ENCODE measurements at regions not wholly inside any gene's neighbourhood (a gene's known extent, or its start where the extent isn't known, plus 50 kb on each side); places are given as distances from the start of the nearest gene placed in this dataset.

DNA sequence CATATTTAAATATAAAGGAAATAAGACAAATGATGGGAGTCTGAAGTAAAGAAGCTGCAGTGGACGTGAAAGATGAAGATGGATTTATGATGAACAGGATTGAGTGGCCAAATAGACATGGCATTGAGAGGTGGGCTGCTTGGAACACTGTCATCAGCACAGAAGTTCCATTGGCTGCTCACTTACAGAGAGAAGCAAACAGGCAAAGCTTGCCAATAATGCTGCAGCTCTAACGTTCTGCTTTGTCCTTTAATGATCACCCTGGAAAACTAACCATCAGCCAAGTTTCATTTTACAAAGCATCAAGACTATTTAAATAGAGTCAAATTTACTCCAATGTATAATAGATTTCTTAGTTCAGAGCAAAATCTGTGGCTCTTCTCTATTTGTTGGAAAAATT is 721.4 kb downstream of the TMTC2 start:
- H3K27ac ChIP-seq, result no peak overlapping the region
- no peak for TF ChIP-seq ZFX (IDR thresholded peaks at IDR 0.05)
- TF ChIP-seq, protein P1, sequence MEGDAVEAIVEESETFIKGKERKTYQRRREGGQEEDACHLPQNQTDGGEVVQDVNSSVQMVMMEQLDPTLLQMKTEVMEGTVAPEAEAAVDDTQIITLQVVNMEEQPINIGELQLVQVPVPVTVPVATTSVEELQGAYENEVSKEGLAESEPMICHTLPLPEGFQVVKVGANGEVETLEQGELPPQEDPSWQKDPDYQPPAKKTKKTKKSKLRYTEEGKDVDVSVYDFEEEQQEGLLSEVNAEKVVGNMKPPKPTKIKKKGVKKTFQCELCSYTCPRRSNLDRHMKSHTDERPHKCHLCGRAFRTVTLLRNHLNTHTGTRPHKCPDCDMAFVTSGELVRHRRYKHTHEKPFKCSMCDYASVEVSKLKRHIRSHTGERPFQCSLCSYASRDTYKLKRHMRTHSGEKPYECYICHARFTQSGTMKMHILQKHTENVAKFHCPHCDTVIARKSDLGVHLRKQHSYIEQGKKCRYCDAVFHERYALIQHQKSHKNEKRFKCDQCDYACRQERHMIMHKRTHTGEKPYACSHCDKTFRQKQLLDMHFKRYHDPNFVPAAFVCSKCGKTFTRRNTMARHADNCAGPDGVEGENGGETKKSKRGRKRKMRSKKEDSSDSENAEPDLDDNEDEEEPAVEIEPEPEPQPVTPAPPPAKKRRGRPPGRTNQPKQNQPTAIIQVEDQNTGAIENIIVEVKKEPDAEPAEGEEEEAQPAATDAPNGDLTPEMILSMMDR (conservative IDR thresholded peaks at IDR 0.05), result no peak

DNA sequence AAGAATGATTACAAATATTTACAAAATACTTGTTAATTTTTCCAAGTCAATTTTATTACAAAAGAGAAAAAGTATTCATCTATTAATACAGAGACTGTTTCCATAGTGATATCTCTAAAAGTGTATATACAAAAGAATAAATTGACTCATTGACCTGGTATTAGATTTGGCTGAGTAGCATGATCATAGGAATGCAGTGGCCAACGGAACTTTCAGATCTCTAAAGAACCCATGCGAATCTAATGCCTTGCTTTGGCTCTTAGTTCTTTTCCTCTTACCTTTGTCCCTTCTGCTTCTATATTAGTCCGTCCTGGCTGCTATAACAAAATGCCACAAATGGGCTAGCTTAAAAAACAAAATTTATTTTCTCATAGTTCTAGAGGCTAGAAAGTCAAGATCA is 717.8 kb downstream of the TMTC2 start:
- no peak overlapping the region for H3K27ac ChIP-seq
- TF ChIP-seq, protein P1 (conservative IDR thresholded peaks at IDR 0.05), result no peak

DNA sequence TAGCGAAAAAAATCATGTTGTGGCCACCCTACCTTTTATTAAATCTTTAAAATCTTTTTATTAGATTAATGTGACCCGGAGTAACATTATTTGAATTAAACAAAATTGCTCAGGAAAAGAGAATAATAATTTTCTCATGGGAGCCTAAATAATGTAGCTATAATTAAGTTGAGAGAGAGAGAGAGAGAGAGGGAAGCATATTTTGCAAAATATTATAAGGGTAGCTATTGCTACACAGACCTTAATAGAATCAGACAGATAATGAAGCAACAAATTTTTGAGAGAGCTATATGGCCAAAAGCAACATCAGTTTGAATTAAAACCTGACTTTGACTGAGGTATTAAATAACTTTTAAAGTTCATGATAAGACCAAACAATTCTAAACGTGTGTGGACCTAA is 703.5 kb downstream of the TMTC2 start:
- TF ChIP-seq ZFX (IDR thresholded peaks at IDR 0.05), result no peak
- TF ChIP-seq, protein P1 (conservative IDR thresholded peaks at IDR 0.05), result no peak
- no peak overlapping the region for H3K27ac ChIP-seq

DNA sequence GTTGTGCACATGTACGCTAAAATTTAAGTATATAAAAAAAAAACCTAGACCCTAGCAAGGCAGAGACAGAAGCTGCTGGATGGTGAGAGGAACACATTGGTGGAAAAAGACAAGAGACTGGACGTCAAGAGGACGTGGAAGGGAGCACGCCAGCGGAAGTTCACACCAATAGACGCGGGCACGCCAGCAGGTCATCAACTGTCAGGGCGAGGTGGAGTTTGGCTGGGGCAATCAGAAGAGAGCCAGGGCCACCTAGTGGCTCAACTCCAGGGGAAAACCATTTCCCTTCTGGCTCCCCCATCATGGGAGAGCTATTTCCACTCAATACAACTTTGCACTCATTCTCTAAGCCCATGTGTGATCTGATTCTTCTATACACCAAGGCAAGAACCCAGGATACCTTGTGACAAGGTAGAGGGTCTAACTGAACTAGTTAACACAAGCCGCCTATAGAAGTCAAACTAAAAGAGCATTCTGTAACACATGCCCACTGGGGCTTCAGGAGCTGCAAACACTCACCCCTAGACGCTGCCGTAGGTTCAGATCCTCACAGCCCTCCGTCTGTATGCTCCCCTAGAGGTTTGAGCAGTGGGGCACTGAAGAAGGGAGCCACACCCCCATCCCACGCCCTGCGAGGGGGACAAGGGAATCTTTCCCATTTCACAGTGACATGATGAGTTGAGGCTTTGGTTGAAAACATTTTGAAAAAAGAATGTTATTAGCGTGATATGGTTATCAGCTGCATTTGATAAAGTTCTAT is 702.7 kb downstream of the TMTC2 start:
- TF ChIP-seq, protein P1 (conservative IDR thresholded peaks at IDR 0.05), result peak; percentile 32
- TF ChIP-seq ZFX (IDR thresholded peaks at IDR 0.05), result no peak

DNA sequence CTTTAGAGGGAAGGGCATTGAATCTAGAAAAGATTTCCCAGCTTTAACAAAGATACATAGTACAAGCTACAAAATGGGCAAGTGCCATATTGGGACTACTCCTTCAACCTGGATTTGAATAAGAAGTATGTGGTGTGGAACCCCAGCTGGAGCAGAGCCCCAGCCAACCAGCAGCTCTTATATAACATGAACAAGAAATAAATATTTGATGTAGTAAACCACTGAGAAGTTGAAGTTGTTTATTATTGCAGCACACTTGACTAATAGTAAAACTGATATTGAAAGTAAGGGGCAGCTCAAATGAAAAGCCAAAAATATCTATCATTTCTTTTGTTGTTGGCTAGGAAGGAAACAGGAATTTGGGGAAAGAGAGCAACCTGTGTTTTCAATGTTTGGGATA is 701.8 kb downstream of the TMTC2 start:
- TF ChIP-seq ZFX (IDR thresholded peaks at IDR 0.05), result no peak
- TF ChIP-seq, protein P1 (conservative IDR thresholded peaks at IDR 0.05), result no peak

More for the DNA sequence above, 702.7 kb downstream of the TMTC2 start:
- H3K27ac ChIP-seq, result no peak overlapping the region

DNA sequence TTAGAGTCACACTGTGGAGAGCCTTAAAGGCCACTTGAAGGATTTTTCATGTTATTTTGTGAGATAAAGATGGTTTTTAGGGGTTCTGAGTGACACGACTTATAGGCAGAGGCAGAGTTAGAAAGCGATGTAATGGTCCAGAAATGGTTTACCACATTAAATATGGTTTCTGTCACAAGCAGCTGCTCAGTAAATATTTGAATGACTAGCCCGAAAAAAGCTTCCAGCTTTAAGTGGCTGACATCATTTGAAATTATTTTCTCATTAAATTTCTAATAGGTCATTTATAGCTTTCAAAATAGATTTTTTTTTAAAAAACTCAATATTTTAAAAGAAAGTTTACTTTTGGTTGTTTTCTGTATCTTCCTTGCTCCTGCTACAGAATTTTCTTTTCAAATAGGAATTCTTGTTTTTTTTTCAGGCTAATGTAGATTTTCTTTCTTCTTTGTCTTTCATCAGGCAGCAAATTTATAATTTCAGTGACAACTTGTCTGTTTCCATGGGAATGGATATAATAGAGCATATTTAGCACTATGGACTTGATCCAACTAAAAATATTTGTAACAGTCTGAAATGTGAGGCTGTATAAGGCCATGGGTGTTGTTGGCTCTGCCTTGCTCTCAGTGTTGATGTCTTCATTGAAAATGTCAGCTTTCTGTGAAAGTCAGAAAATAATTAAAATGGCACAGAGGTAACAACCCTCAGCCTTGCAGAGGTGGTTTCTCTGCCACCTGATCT is 700.0 kb downstream of the TMTC2 start:
- H3K27ac ChIP-seq, result no peak overlapping the region
- TF ChIP-seq ZFX (IDR thresholded peaks at IDR 0.05), result no peak
- TF ChIP-seq, protein P1 (conservative IDR thresholded peaks at IDR 0.05), result no peak

More for the DNA sequence above, 701.8 kb downstream of the TMTC2 start:
- H3K27ac ChIP-seq, result no peak overlapping the region

DNA sequence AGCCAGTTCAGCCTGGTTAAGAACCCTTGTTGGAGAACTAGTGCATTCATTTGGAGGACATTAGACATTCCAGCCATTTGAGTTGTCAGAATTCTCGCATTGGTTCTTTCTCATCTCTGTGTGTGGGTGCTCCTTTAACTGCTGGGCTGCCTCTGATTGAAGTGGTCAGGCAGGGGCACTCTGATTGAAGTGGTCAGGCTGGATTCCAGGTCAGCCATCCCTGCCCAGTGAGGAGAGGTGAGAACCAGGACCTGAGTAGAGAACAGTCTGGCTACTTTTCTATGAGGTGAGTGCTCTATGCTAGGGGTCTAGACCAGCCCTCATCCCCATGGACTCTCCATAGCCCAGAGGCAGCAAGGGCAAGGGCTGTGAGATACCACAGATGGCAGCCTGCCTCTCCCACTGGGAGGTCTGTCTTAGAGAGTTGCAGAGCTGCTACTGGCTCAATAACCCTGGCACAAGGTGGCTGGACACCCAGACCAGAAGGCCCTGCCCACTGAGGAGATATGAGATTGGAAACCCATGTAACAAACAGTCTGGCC is 691.6 kb downstream of the TMTC2 start:
- no peak overlapping the region for H3K27ac ChIP-seq
- no peak for TF ChIP-seq ZFX (IDR thresholded peaks at IDR 0.05)
- TF ChIP-seq, protein P1 (conservative IDR thresholded peaks at IDR 0.05), result no peak
